ENCODE measurements at regions not wholly inside any gene's neighbourhood (a gene's known extent, or its start where the extent isn't known, plus 50 kb on each side); places are given as distances from the start of the nearest gene placed in this dataset.

DNA sequence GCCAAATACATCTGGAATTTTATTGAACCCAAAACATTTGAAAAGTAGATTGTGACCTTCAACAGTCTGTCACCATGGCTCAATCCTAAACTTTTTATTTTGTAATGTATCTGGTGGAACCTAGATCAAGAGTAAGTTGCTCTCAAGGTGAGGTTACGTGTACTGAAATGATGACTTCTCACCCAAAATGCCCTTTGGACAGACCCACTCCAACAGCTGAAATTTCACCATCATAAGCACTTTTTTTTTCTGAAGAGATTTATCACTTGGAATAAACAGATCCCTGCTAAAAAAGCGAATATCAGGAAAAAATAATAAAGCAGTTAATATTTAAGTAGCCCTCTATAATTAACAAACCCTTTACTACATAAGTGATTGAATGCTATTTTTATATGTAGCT is 155.0 kb upstream of the FBXL7 start (continued):
- TF ChIP-seq, protein P1, sequence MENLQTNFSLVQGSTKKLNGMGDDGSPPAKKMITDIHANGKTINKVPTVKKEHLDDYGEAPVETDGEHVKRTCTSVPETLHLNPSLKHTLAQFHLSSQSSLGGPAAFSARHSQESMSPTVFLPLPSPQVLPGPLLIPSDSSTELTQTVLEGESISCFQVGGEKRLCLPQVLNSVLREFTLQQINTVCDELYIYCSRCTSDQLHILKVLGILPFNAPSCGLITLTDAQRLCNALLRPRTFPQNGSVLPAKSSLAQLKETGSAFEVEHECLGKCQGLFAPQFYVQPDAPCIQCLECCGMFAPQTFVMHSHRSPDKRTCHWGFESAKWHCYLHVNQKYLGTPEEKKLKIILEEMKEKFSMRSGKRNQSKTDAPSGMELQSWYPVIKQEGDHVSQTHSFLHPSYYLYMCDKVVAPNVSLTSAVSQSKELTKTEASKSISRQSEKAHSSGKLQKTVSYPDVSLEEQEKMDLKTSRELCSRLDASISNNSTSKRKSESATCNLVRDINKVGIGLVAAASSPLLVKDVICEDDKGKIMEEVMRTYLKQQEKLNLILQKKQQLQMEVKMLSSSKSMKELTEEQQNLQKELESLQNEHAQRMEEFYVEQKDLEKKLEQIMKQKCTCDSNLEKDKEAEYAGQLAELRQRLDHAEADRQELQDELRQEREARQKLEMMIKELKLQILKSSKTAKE (IDR thresholded peaks at IDR 0.05; ENCODE audit: low read depth, poor library complexity, severe bottlenecking), result no peak
- no peak for TF ChIP-seq ESRRA (IDR thresholded peaks at IDR 0.05; ENCODE audit: low read length)

- 0% methylated on average over 1 of the region's 1 CpG for WGBS (ENCODE audit: insufficient coverage, insufficient replicate concordance, low lambda C conversion rate, missing lambda C conversion rate)
- ATAC-seq (no peak), DNase-seq (ENCODE audit: low read depth, low spot score) (no peak), FAIRE-seq (no peak)
- no TSS peak for BruUV-seq (replicated peaks)
- H3K79me2 ChIP-seq (ENCODE audit: control insufficient read depth, insufficient read depth, low read length), result no peaks in the 10 kb centered on the region
- ChIA-PET POLR2A (no interaction called here), RAD21 (ENCODE audit: unreplicated experiment) (no interaction called here), SMC1A (ENCODE audit: uncharacterized antibody, unreplicated experiment) (no interaction called here), CTCF (no interaction called here)
- H3K27ac ChIP-seq (ENCODE audit: control insufficient read depth, insufficient read depth), result no peak overlapping the region
- no peak overlapping the region for H3K9ac ChIP-seq (ENCODE audit: control insufficient read depth, insufficient read depth, low read length)
- in situ Hi-C loops (cut with MboI), result no loop called here
- H2AFZ ChIP-seq (ENCODE audit: control insufficient read depth, low read depth, low read length), result no peak overlapping the region
- H3K9me3 ChIP-seq (replicated peaks; ENCODE audit: control insufficient read depth, insufficient read depth, low read length), result no peaks in the 10 kb centered on the region
- no peaks in the 10 kb centered on the region for H3K27me3 ChIP-seq (replicated peaks in 1 of 2; ENCODE audit: control insufficient read depth in 2 of 2, insufficient read depth in 2 of 2, low read length in 1 of 2)
- no peak overlapping the region for H3K4me3 ChIP-seq
- intact Hi-C loops (cut with micrococcal nuclease; ENCODE audit: unreplicated experiment), result no loop called here
- H3K4me1 ChIP-seq (ENCODE audit: control insufficient read depth, insufficient read depth, low read length), result no peaks in the 10 kb centered on the region
- H4K20me1 ChIP-seq (ENCODE audit: control insufficient read depth, insufficient read depth), result no peaks in the 10 kb centered on the region
- no peak overlapping the region for H3K4me2 ChIP-seq (ENCODE audit: control insufficient read depth, insufficient read depth)
- no peaks in the 10 kb centered on the region for H3K36me3 ChIP-seq (ENCODE audit: control insufficient read depth in 2 of 2, insufficient read depth in 2 of 2, low read length in 1 of 2)
- TF ChIP-seq CHD1 (IDR thresholded peaks at IDR 0.05; ENCODE audit: low read depth, low read length) (no peak), MEF2B (IDR thresholded peaks at IDR 0.05; ENCODE audit: partially characterized antibody, poor library complexity, severe bottlenecking) (no peak), ZSCAN29 (IDR thresholded peaks at IDR 0.05) (no peak), NFIC (IDR thresholded peaks at IDR 0.05; ENCODE audit: low read depth, low read length) (no peak), SMAD1 (IDR thresholded peaks at IDR 0.05; ENCODE audit: low read depth, partially characterized antibody) (no peak), ZNF207 (IDR thresholded peaks at IDR 0.05; ENCODE audit: borderline replicate concordance) (no peak), PAX5 (IDR thresholded peaks at IDR 0.05; ENCODE audit: borderline replicate concordance, low read depth, low read length) (no peak), ZNF217 (IDR thresholded peaks at IDR 0.05) (no peak)
- TF ChIP-seq, protein P2, sequence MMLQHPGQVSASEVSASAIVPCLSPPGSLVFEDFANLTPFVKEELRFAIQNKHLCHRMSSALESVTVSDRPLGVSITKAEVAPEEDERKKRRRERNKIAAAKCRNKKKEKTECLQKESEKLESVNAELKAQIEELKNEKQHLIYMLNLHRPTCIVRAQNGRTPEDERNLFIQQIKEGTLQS (IDR thresholded peaks at IDR 0.05; ENCODE audit: borderline replicate concordance, extremely low read depth, low read depth, low read length), result no peak
- TF ChIP-seq, protein P3, sequence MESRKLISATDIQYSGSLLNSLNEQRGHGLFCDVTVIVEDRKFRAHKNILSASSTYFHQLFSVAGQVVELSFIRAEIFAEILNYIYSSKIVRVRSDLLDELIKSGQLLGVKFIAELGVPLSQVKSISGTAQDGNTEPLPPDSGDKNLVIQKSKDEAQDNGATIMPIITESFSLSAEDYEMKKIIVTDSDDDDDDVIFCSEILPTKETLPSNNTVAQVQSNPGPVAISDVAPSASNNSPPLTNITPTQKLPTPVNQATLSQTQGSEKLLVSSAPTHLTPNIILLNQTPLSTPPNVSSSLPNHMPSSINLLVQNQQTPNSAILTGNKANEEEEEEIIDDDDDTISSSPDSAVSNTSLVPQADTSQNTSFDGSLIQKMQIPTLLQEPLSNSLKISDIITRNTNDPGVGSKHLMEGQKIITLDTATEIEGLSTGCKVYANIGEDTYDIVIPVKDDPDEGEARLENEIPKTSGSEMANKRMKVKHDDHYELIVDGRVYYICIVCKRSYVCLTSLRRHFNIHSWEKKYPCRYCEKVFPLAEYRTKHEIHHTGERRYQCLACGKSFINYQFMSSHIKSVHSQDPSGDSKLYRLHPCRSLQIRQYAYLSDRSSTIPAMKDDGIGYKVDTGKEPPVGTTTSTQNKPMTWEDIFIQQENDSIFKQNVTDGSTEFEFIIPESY (IDR thresholded peaks at IDR 0.05), result no peak
- TF ChIP-seq, protein P4, sequence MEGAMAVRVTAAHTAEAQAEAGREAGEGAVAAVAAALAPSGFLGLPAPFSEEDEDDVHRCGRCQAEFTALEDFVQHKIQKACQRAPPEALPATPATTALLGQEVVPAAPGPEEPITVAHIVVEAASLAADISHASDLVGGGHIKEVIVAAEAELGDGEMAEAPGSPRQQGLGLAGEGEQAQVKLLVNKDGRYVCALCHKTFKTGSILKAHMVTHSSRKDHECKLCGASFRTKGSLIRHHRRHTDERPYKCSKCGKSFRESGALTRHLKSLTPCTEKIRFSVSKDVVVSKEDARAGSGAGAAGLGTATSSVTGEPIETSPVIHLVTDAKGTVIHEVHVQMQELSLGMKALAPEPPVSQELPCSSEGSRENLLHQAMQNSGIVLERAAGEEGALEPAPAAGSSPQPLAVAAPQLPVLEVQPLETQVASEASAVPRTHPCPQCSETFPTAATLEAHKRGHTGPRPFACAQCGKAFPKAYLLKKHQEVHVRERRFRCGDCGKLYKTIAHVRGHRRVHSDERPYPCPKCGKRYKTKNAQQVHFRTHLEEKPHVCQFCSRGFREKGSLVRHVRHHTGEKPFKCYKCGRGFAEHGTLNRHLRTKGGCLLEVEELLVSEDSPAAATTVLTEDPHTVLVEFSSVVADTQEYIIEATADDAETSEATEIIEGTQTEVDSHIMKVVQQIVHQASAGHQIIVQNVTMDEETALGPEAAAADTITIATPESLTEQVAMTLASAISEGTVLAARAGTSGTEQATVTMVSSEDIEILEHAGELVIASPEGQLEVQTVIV (IDR thresholded peaks at IDR 0.05; ENCODE audit: borderline replicate concordance, partially characterized antibody), result no peak
- TF ChIP-seq, protein P5, sequence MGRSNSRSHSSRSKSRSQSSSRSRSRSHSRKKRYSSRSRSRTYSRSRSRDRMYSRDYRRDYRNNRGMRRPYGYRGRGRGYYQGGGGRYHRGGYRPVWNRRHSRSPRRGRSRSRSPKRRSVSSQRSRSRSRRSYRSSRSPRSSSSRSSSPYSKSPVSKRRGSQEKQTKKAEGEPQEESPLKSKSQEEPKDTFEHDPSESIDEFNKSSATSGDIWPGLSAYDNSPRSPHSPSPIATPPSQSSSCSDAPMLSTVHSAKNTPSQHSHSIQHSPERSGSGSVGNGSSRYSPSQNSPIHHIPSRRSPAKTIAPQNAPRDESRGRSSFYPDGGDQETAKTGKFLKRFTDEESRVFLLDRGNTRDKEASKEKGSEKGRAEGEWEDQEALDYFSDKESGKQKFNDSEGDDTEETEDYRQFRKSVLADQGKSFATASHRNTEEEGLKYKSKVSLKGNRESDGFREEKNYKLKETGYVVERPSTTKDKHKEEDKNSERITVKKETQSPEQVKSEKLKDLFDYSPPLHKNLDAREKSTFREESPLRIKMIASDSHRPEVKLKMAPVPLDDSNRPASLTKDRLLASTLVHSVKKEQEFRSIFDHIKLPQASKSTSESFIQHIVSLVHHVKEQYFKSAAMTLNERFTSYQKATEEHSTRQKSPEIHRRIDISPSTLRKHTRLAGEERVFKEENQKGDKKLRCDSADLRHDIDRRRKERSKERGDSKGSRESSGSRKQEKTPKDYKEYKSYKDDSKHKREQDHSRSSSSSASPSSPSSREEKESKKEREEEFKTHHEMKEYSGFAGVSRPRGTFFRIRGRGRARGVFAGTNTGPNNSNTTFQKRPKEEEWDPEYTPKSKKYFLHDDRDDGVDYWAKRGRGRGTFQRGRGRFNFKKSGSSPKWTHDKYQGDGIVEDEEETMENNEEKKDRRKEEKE (IDR thresholded peaks at IDR 0.05), result no peak
Measured at GRCh38 chr5:15338546-15338945, 161.4 kb upstream of the FBXL7 start.
